ENCODE measurements at regions not wholly inside any gene's neighbourhood (a gene's known extent, or its start where the extent isn't known, plus 50 kb on each side); places are given as distances from the start of the nearest gene placed in this dataset.

- no peak for TF ChIP-seq PKNOX1 (IDR thresholded peaks at IDR 0.05)
- TF ChIP-seq FOS (IDR thresholded peaks at IDR 0.05; ENCODE audit: borderline replicate concordance, extremely low read depth, insufficient read length) = no peak
- TF ChIP-seq ZNF687 (IDR thresholded peaks at IDR 0.05) = no peak
- TF ChIP-seq KDM1A (IDR thresholded peaks at IDR 0.05; ENCODE audit: borderline replicate concordance) = no peak
- no peak for TF ChIP-seq ZBTB33 (IDR thresholded peaks at IDR 0.05)
- no peak for TF ChIP-seq CTCF (IDR thresholded peaks at IDR 0.05 in 2 of 3, conservative IDR thresholded peaks at IDR 0.05 in 1 of 3; ENCODE audit: control insufficient read depth in 2 of 3, extremely low read depth in 1 of 3, insufficient read depth in 1 of 3, low read depth in 3 of 3, low read length in 3 of 3)
- TF ChIP-seq CHD2 (IDR thresholded peaks at IDR 0.05; ENCODE audit: borderline replicate concordance, low read depth, low read length) = no peak
- no peak for TF ChIP-seq BCL3 (IDR thresholded peaks at IDR 0.05; ENCODE audit: borderline replicate concordance, insufficient read depth, low read depth, low read length, poor library complexity, severe bottlenecking)
- TF ChIP-seq SKIL (IDR thresholded peaks at IDR 0.05; ENCODE audit: low read depth, poor library complexity, severe bottlenecking) = no peak
- no peak for TF ChIP-seq WRNIP1 (IDR thresholded peaks at IDR 0.05; ENCODE audit: borderline replicate concordance, low read depth, low read length)
- no peak for TF ChIP-seq ZBTB4 (CRISPR knock-in tag; IDR thresholded peaks at IDR 0.05)
- no peak for TF ChIP-seq DPF2 (IDR thresholded peaks at IDR 0.05)
Measured at GRCh38 chr1:88581703-88582102, 102.4 kb upstream of the PKN2 start (continued).

Measured in GM12878 (cell line).